ENCODE measurements at regions not wholly inside any gene's neighbourhood (a gene's known extent, or its start where the extent isn't known, plus 50 kb on each side); places are given as distances from the start of the nearest gene placed in this dataset.

GRCh38 chr3:127389420-127389819, 101.6 kb upstream of the PRR20G start:
- Histone ChIP-seq H3K27me3 (no peaks in the 10 kb centered on the region), H3K36me3 (no peaks in the 10 kb centered on the region), H3K9me3 (no peaks in the 10 kb centered on the region), H3K4me1 (ENCODE audit: insufficient read depth) (no peaks in the 10 kb centered on the region), H3K27ac (no peak overlapping the region), H3K4me3 (no peak overlapping the region)
- 82 to 88% (median 84%) methylated on average over 10 of the region's 10 CpGs for WGBS, 3 donors
- no peak for TF ChIP-seq POLR2A (IDR thresholded peaks at IDR 0.05)
- no peak for DNase-seq
- intact Hi-C loops (cut with DNase I) = no loop called here

DNA sequence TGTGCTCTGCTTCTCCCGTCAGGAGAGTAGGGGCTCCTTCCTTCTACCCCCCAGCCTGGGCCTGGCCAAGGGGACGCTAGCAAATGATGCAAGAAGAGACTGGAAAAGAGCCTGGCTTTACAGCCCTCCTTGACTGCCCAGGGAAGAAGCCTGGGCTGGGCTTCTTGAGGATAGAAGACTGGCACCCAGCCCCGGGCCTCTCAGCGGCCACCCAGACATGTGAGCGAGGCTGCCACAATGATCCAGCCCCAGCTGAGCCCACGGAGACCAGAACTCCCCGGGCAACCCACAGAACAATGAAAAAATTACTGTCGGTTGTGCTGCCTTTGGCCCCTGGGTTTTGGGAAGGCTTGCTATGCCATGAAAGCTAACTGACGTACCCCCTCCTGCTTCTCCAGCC, 100.6 kb upstream of the PRR20G start:
- H3K4me1 ChIP-seq (ENCODE audit: insufficient read depth) = no peaks in the 10 kb centered on the region
- no peaks in the 10 kb centered on the region for H3K9me3 ChIP-seq
- 66 to 84% (median 73%) methylated on average over 9 of the region's 9 CpGs for WGBS, 3 donors
- no peak for TF ChIP-seq POLR2A (IDR thresholded peaks at IDR 0.05)
- no peak for TF ChIP-seq EP300 (IDR thresholded peaks at IDR 0.05)
- TF ChIP-seq, protein P1, sequence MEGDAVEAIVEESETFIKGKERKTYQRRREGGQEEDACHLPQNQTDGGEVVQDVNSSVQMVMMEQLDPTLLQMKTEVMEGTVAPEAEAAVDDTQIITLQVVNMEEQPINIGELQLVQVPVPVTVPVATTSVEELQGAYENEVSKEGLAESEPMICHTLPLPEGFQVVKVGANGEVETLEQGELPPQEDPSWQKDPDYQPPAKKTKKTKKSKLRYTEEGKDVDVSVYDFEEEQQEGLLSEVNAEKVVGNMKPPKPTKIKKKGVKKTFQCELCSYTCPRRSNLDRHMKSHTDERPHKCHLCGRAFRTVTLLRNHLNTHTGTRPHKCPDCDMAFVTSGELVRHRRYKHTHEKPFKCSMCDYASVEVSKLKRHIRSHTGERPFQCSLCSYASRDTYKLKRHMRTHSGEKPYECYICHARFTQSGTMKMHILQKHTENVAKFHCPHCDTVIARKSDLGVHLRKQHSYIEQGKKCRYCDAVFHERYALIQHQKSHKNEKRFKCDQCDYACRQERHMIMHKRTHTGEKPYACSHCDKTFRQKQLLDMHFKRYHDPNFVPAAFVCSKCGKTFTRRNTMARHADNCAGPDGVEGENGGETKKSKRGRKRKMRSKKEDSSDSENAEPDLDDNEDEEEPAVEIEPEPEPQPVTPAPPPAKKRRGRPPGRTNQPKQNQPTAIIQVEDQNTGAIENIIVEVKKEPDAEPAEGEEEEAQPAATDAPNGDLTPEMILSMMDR (IDR thresholded peaks at IDR 0.05) = no peak
- DNase-seq = no peak
- no peak overlapping the region for H3K27ac ChIP-seq
- no peaks in the 10 kb centered on the region for H3K36me3 ChIP-seq
- intact Hi-C loops (cut with DNase I) = no loop called here
- H3K4me3 ChIP-seq = no peak overlapping the region
- no peaks in the 10 kb centered on the region for H3K27me3 ChIP-seq

DNA sequence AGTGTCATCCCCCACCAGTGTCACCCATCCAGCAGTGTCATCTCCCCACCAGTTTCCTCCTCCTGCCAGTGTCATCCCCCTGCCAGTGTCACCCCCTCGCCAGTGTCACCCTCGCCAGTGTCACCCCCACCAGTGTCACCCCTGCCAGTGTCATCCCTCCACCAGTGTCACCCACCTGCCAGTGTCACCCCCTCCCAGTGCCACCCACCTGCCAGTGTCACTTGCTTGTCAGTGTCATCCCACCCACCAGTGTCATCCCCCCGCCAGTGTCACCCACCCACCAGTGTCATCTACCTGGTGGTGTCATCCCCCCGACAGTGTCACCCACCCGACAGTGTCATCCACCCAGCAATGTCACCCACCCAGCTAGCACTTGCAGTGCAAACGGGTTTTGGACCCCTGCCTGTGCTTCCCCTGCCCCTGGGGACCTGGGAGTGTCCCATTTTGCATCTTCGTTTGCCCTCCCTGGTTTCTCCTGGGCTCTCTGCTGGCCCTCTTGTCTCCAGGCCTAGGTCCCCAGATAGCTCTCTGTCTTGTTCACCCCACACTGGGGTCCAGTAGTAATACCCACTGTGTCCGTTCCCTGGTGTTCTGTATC, 99.8 kb upstream of the PRR20G start:
- peak in 1 of 5 donors; percentile 13 for DNase-seq
- no peaks in the 10 kb centered on the region for H3K36me3 ChIP-seq
- no peak overlapping the region for H3K27ac ChIP-seq
- TF ChIP-seq POLR2A (IDR thresholded peaks at IDR 0.05) (no peak), EP300 (IDR thresholded peaks at IDR 0.05) (no peak)
- TF ChIP-seq, protein P1 (IDR thresholded peaks at IDR 0.05) = no peak
- no peaks in the 10 kb centered on the region for H3K4me1 ChIP-seq (ENCODE audit: insufficient read depth)
- no peak overlapping the region for H3K4me3 ChIP-seq
- no peaks in the 10 kb centered on the region for H3K27me3 ChIP-seq
- 83% methylated on average over 8 of the region's 8 CpGs for WGBS, 3 donors
- intact Hi-C loops (cut with DNase I) = no loop called here
- H3K9me3 ChIP-seq = no peaks in the 10 kb centered on the region

GRCh38 chr3:127387119-127387518, 99.3 kb upstream of the PRR20G start:
- intact Hi-C loops (cut with DNase I) = no loop called here
- no peaks in the 10 kb centered on the region for H3K9me3 ChIP-seq
- no peak overlapping the region for H3K4me3 ChIP-seq
- H3K27ac ChIP-seq = no peak overlapping the region
- no peaks in the 10 kb centered on the region for H3K27me3 ChIP-seq
- 84 to 89% (median 88%) methylated on average over 8 of the region's 8 CpGs for WGBS, 3 donors
- TF ChIP-seq EP300 (IDR thresholded peaks at IDR 0.05) = no peak
- no peaks in the 10 kb centered on the region for H3K36me3 ChIP-seq
- DNase-seq = peak in 1 of 5 donors; percentile 9
- no peaks in the 10 kb centered on the region for H3K4me1 ChIP-seq (ENCODE audit: insufficient read depth)

DNA sequence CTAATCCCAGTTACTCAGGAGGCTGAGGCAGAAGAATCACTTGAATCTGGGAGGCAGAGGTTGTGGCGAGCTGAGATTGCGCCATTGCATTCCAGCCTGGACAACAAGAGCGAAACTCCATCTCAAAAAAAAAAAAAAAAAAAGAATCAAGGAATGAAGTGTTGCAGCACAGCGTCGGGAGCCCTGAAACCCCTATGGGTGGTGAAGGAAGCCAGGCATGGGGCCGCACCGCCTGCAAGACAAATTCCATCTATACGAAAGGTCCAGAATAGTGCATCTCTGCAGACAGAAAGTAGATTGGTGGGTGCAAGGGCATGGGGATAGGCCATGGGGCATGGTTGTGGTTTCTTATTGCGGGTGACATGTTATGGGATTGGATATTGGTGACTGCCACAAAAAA, 98.6 kb upstream of the PRR20G start:
- Histone ChIP-seq H3K27me3 (no peaks in the 10 kb centered on the region), H3K9me3 (no peaks in the 10 kb centered on the region), H3K36me3 (no peaks in the 10 kb centered on the region), H3K4me3 (no peak overlapping the region), H3K27ac (no peak overlapping the region), H3K4me1 (ENCODE audit: insufficient read depth) (no peaks in the 10 kb centered on the region)
- TF ChIP-seq, protein P1 (IDR thresholded peaks at IDR 0.05) = no peak
- TF ChIP-seq POLR2A (IDR thresholded peaks at IDR 0.05) (no peak), EP300 (IDR thresholded peaks at IDR 0.05) (no peak)
- 76 to 82% (median 79%) methylated on average over 9 of the region's 9 CpGs for WGBS, 3 donors
- no peak for DNase-seq
- intact Hi-C loops (cut with DNase I) = no loop called here

Measured in ovary (tissue), 7 donors.